ENCODE measurements at regions not wholly inside any gene's neighbourhood (a gene's known extent, or its start where the extent isn't known, plus 50 kb on each side); places are given as distances from the start of the nearest gene placed in this dataset.

- FAIRE-seq (no peak), DNase-seq (ENCODE audit: insufficient read length, low spot score) (no peak)
- no peak for TF ChIP-seq POLR2A (IDR thresholded peaks at IDR 0.05; ENCODE audit: low read depth, low read length)
Measured at GRCh38 chr17:77426676-77427386, 286.1 kb downstream of the SEC14L1 start.

- peak; percentile 78 for DNase-seq (ENCODE audit: insufficient read length, low spot score)
- no peak for FAIRE-seq
- no peak for TF ChIP-seq POLR2A (IDR thresholded peaks at IDR 0.05; ENCODE audit: low read depth, low read length)
Measured at GRCh38 chr17:77427391-77427991, 286.7 kb downstream of the SEC14L1 start.

- no peak for DNase-seq (ENCODE audit: insufficient read length, low spot score)
- FAIRE-seq = no peak
- no peak for TF ChIP-seq POLR2A (IDR thresholded peaks at IDR 0.05; ENCODE audit: low read depth, low read length)
Measured at GRCh38 chr17:77428020-77428748, 287.4 kb downstream of the SEC14L1 start.

GRCh38 chr17:77428749-77429368, 288.1 kb downstream of the SEC14L1 start:
- FAIRE-seq (no peak), DNase-seq (ENCODE audit: insufficient read length, low spot score) (no peak)
- TF ChIP-seq POLR2A (IDR thresholded peaks at IDR 0.05; ENCODE audit: low read depth, low read length) = no peak

GRCh38 chr17:77429369-77429968, 288.7 kb downstream of the SEC14L1 start:
- FAIRE-seq = no peak
- no peak for TF ChIP-seq POLR2A (IDR thresholded peaks at IDR 0.05; ENCODE audit: low read depth, low read length)

GRCh38 chr17:77429969-77430752, 289.4 kb downstream of the SEC14L1 start:
- DNase-seq (ENCODE audit: insufficient read length, low spot score) (peak; percentile 87), FAIRE-seq (no peak)
- TF ChIP-seq POLR2A (IDR thresholded peaks at IDR 0.05; ENCODE audit: low read depth, low read length) = no peak; the same call in 1 of the 2 replicates

More at GRCh38 chr17:77429369-77429968, 288.7 kb downstream of the SEC14L1 start:
- no peak for DNase-seq (ENCODE audit: insufficient read length, low spot score)

GRCh38 chr17:77432034-77432661, 291.4 kb downstream of the SEC14L1 start:
- FAIRE-seq = no peak
- no peak for TF ChIP-seq POLR2A (IDR thresholded peaks at IDR 0.05; ENCODE audit: low read depth, low read length)

GRCh38 chr17:77432742-77433141, 292.0 kb downstream of the SEC14L1 start:
- TF ChIP-seq POLR2A (IDR thresholded peaks at IDR 0.05; ENCODE audit: low read depth, low read length) = no peak
- FAIRE-seq = no peak

More at GRCh38 chr17:77432034-77432661, 291.4 kb downstream of the SEC14L1 start:
- no peak for DNase-seq (ENCODE audit: insufficient read length, low spot score)

GRCh38 chr17:77433385-77434135, 292.8 kb downstream of the SEC14L1 start:
- DNase-seq (ENCODE audit: insufficient read length, low spot score) = no peak
- no peak for TF ChIP-seq POLR2A (IDR thresholded peaks at IDR 0.05; ENCODE audit: low read depth, low read length)
- no peak for FAIRE-seq

More at GRCh38 chr17:77432742-77433141, 292.0 kb downstream of the SEC14L1 start:
- no peak for DNase-seq (ENCODE audit: insufficient read length, low spot score)

GRCh38 chr17:77434136-77435114, 293.7 kb downstream of the SEC14L1 start:
- DNase-seq (ENCODE audit: insufficient read length, low spot score) = no peak
- FAIRE-seq = no peak
- no peak for TF ChIP-seq POLR2A (IDR thresholded peaks at IDR 0.05; ENCODE audit: low read depth, low read length)
